ENCODE measurements at regions not wholly inside any gene's neighbourhood (a gene's known extent, or its start where the extent isn't known, plus 50 kb on each side); places are given as distances from the start of the nearest gene placed in this dataset.

- DNase-seq (ENCODE audit: insufficient read length, low spot score) = peak; percentile 31
- no peak for FAIRE-seq
- no peak for TF ChIP-seq CTCF (IDR thresholded peaks at IDR 0.05; ENCODE audit: insufficient read depth, missing control alignments)
Measured at GRCh38 chr4:123339507-123340380, 56.9 kb upstream of the SPRY1 start.

GRCh38 chr4:123340381-123340701 lies 56.3 kb upstream of the SPRY1 start:
- DNase-seq (ENCODE audit: insufficient read length, low spot score) (no peak), FAIRE-seq (no peak)
- no peak for TF ChIP-seq CTCF (IDR thresholded peaks at IDR 0.05; ENCODE audit: insufficient read depth, missing control alignments)

- no peak for DNase-seq (ENCODE audit: insufficient read length, low spot score)
- FAIRE-seq = no peak
- TF ChIP-seq CTCF (IDR thresholded peaks at IDR 0.05; ENCODE audit: insufficient read depth, missing control alignments) = no peak
Measured at GRCh38 chr4:123342498-123342897, 54.1 kb upstream of the SPRY1 start.

- DNase-seq (ENCODE audit: insufficient read length, low spot score) = no peak
- no peak for TF ChIP-seq CTCF (IDR thresholded peaks at IDR 0.05; ENCODE audit: insufficient read depth, missing control alignments)
- no peak for FAIRE-seq
Measured at GRCh38 chr4:123343400-123344041, 53.1 kb upstream of the SPRY1 start.

- TF ChIP-seq CTCF (IDR thresholded peaks at IDR 0.05; ENCODE audit: insufficient read depth, missing control alignments) = no peak
- FAIRE-seq = no peak
- no peak for DNase-seq (ENCODE audit: insufficient read length, low spot score)
Measured at GRCh38 chr4:123345137-123345934, 51.3 kb upstream of the SPRY1 start.

- no peak for TF ChIP-seq CTCF (IDR thresholded peaks at IDR 0.05; ENCODE audit: insufficient read depth, missing control alignments)
- DNase-seq (ENCODE audit: insufficient read length, low spot score) = no peak
- no peak for FAIRE-seq
Measured at GRCh38 chr4:123345935-123346300, 50.7 kb upstream of the SPRY1 start.
